Mammary epithelial cell (primary cell): ENCODE measurements at regions not wholly inside any gene's neighbourhood (a gene's known extent, or its start where the extent isn't known, plus 50 kb on each side); places are given as distances from the start of the nearest gene placed in this dataset.

ENCODE experiments used
- EZH2 ChIP-seq: IDR thresholded peaks from 2 replicates; pipeline ENCODE4 v1.6.1; 2012; ENCODE audit warnings: low read length, inconsistent platforms, borderline replicate concordance
- TF ChIP-seq, protein P1 (sequence below), 2 donors: IDR thresholded peaks in 1 of 2; conservative IDR thresholded peaks in 1 of 2; 2 replicates each; pipeline ENCODE4 v1.5.1; 2011 to 2012; ENCODE audit warnings: inconsistent platforms in 2 of 2, low read length in 2 of 2, mild to moderate bottlenecking in 2 of 2, control low read depth in 1 of 2, low read depth in 1 of 2; ENCODE audit not compliant: insufficient read depth in 1 of 2; ENCODE audit errors: extremely low read depth in 1 of 2

- TF ChIP-seq, protein P1, sequence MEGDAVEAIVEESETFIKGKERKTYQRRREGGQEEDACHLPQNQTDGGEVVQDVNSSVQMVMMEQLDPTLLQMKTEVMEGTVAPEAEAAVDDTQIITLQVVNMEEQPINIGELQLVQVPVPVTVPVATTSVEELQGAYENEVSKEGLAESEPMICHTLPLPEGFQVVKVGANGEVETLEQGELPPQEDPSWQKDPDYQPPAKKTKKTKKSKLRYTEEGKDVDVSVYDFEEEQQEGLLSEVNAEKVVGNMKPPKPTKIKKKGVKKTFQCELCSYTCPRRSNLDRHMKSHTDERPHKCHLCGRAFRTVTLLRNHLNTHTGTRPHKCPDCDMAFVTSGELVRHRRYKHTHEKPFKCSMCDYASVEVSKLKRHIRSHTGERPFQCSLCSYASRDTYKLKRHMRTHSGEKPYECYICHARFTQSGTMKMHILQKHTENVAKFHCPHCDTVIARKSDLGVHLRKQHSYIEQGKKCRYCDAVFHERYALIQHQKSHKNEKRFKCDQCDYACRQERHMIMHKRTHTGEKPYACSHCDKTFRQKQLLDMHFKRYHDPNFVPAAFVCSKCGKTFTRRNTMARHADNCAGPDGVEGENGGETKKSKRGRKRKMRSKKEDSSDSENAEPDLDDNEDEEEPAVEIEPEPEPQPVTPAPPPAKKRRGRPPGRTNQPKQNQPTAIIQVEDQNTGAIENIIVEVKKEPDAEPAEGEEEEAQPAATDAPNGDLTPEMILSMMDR (conservative IDR thresholded peaks at IDR 0.05 in 1 of 2, IDR thresholded peaks at IDR 0.05 in 1 of 2; ENCODE audit: extremely low read depth in 1 of 2, insufficient read depth in 1 of 2, low read depth in 1 of 2, low read length in 2 of 2): no peak
- TF ChIP-seq EZH2: no peak
Measured at GRCh38 chr6:71402096-71402495, 113.5 kb downstream of the OGFRL1 start.
